Stomach (tissue), 4 donors: ENCODE measurements at regions not wholly inside any gene's neighbourhood (a gene's known extent, or its start where the extent isn't known, plus 50 kb on each side); places are given as distances from the start of the nearest gene placed in this dataset.

Experiments used
- CTCF ChIP-seq, 7 experiments: fragments of 450-650 bp in 4 of 7; fragments of 200-600 bp in 3 of 7; sonication (generic) in 3 of 7; IDR thresholded peaks; one replicate each; pipeline ENCODE4 v1.5.1; 2016 to 2019; ENCODE audit warnings: antibody characterized with exemption in 7 of 7, control low read depth in 2 of 7, mild to moderate bottlenecking in 1 of 7
- EP300 ChIP-seq: sonication (generic); formaldehyde crosslinking; IDR thresholded peaks from one replicate; pipeline ENCODE4 v1.6.1; 2017; ENCODE audit warnings: antibody characterized with exemption
- POLR2A ChIP-seq, 4 donors: fragments of 450-650 bp; IDR thresholded peaks; one replicate each; pipeline ENCODE4 v1.6.1; 2016; ENCODE audit warnings: antibody characterized with exemption in 4 of 4, control low read depth in 2 of 4, mild to moderate bottlenecking in 1 of 4, moderate library complexity in 1 of 4

- TF ChIP-seq EP300 (no peak), CTCF (IDR thresholded peaks at IDR 0.05) (no peak), POLR2A (IDR thresholded peaks at IDR 0.05) (no peak)
Observed at GRCh38 chr2:122083256-122084048, 328.0 kb downstream of the TSN start.
